GM19043 (cell line): ENCODE measurements at regions not wholly inside any gene's neighbourhood (a gene's known extent, or its start where the extent isn't known, plus 50 kb on each side); places are given as distances from the start of the nearest gene placed in this dataset.

Experiments
- ATAC-seq: cut with Tn5 transposase; IDR thresholded peaks from one replicate; pipeline ENCODE4 v1.9.1; 2021; ENCODE audit warnings: low read depth; ENCODE audit not compliant: unreplicated experiment

DNA sequence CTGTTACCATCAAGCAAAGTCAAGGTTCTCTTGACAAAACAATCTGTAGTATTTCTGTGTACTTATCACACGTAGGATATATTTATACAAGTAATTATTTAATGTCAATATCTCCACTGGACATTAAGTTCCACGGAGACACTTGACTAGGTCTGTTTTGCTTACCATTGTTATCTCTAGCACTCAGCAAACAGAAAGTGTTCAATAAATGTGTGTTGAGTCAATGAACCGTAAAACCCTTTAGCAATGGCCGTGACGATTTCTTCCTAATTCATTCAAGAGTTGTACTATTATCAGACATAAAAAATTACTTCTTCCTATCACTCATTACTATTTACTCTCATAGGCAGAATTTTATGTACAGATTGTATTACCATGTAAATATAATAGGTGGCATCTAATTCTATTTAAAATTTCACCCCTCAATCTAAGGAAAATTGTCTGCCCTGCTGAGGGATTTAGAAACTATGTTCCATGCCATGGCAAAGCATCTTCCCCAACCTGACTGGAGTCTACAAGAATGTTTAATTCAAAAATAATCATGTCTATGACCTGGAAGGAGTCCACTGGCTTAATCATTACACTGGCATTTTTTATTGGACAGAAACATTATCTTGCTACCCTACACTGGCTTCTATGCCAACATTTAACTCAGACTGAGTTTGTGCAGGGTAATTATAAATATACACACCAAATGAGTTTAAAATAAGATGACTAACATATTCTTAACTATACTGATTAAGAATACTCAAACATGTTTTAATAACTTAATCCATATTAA is 301.9 kb downstream of the ZEB2 start:
- ATAC-seq = no peak

DNA sequence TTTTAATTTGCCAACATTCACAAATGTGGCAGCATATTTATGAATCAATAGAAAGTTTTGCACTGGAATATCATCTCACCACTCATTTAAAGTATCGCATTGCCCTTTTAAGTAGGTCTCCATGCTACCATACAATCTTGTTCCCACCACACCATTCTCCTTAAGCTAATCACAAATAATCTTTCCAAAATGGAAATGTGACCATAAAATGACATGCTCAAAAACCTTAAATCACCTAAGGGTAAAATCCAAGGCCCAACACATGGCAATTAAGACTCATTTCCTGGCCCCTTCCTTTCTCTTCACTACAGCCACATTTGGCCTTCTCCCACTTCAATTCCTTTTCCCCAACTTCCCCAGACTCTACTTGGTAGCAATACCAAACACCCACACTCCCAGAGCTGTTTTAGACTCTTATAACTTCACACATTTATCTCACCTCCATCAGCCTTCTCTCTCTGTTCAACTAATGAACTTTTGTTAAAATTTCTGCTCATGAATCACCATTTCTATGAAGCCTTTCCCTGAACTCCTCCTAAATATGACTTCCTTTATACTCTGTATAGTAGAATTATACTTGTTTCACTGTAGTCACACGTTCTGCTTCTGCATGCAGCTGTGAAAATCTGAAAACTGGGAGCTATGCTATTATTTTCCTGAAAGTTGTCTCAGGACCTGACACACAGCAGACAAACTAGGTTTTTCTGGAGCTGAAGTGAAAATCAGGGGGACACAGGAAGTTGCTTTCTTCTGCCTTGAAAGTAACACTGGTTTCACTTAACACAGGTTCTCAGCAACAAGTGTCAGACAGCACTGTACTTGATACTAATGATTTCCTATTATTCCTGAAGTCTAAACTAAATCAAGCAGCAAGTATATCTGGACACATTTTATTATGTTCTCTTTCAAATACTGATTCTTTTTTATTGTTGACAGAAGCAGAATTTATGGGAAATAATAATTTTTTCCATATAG is 303.9 kb downstream of the ZEB2 start:
- ATAC-seq = peak; percentile 69

DNA sequence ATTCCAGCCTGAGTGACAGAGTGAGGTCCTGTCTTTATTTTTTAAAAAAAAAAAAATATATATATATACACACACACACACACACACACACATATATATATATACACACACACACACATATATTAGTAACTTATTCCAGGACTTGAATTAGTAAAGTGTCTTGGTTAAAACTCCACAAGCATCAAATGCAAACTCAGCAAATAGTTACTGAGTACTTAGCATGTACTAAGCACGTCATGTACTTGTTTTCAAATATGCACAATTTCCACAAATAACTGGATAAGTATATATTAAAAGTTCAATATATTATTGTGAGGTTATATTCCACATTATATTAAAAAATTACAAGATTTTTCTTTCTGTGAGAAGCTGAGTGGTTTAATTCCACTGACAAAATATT is 304.7 kb downstream of the ZEB2 start:
- ATAC-seq = no peak

DNA sequence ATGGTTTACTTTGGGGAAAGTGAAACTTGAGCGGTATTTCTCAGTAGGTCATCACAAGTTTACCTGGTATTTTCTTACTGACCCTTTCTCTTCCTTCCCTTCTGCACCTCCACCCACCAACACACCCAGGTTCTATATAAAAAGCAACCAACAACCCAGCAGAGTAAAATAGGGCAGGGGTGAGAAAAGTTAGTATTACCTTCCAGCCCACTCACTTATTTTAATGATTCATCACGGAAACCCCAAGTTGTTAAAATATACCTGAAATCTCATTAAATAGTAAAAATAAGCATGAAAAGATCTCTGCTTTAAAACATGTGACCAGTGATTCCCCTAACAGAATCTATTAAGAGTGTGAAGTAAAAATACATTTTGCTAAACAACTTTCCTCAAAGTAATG is 306.1 kb downstream of the ZEB2 start:
- peak; percentile 71 for ATAC-seq

DNA sequence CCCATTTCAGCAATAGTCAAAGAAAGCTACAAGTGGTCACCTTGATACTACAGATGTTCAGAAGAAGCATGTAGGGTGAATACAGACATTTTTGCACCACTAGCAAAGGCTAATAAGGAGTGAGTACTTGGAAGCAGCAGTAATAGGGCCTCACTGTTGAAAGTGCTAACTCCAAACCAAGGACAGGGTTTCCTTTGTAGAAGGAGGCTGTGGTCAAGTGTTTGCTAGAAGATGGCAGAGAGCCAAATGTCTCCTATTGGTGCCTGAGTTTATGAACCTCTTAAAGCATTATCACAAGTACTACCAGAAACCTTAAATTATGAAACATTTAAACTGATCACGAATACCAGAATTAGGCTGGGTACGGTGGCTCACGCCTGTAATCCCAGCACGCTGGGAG is 308.1 kb downstream of the ZEB2 start:
- no peak for ATAC-seq

DNA sequence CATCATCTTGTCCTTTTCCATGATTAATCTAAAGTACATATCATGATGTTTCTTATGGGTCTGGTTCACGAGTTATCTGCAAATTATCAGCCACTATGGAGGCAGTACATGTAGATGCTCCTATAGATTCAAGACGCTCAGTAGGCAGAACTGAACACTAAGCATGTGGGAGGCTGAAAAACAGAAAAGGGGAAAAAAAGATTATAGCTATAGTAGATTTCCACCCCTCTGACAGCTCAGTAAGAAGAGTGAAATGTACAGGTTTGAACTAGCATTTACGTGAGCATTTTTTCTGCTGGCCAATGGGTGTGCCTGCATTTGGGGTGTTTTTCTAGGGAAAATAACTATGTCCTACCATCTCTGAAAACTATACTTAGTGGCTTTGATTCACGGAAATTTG is 308.9 kb downstream of the ZEB2 start:
- no peak for ATAC-seq

DNA sequence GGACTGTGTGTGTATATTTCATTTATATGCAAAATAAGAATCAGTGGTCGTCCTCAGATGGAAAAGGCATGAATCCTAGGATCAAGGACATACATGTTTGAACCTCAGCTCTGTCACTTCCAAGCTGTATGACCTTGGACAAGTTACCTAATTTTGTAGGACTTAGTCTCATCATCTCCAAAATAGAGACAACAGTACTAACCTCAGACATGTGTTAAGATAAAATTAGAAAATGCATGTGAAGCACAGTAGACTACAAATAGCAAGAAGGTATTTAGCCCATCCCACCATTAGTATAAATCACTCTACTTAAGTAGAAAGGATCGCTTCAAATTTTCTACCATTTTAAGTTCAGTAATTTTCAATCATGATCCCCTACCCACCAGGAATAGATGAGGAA is 309.8 kb downstream of the ZEB2 start:
- no peak for ATAC-seq

DNA sequence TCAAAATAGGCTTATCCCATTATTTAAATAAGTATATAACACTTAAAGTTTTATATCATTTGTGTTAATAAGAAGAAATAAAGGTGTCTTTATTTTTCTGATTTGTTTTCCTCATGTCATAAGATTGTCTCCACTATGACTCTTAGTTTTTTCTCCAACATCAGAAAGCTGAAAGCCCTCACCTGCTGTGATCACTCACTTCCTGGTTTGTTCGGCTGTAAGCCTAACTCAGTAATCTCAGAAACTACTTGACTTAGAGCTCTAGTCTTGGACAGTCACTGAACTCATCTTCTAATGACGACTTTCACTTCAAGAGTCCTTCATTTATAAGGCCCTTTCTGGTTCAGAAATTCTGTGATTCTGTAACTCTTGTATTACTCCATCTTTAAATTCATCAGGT is 311.0 kb downstream of the ZEB2 start:
- no peak for ATAC-seq

DNA sequence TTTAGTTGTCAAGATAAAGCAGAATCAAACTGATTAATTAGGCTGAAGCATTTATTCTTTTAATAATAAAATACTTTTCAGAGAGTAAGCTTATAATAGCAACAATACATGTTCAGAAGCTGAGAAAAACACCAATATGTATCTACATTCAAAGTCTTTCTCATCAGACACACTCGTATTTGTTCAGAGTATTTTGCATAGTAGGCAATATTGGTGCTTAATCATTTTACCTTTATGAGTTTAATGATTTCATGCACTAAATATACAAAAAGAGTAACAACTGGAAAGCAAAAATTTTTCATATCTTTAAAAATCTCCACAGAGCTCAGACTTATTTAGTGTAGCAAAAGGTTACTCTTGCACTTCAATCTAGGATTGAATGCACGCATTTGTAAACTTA is 313.9 kb downstream of the ZEB2 start:
- ATAC-seq = no peak

DNA sequence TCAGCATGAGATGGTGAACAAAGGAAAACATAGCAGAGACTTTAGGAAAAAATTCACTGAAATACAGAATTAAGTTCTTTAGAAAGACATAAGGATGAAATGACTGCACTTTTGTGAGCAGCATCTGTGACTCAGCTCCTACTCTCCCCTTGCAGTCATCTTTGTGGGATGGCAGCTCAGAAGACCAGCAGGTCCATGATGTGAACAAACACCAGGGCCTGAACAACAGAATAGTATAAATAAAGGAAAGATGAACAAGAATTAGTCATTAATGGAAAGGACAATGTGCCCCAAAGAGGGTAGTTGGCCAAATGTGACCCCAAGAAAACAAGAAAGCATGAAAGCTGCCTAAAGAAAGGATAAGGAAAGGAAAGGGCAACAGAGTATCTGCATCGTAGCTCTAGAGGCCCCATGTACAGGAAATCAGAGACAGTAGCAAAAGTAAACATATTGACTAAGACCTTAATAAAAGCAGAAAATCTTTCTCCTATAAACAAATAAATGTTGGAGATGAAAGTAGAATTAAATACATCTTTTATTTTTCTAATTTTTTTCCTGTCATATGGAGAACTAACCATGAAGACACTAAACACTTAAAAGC is 318.0 kb downstream of the ZEB2 start:
- no peak for ATAC-seq

DNA sequence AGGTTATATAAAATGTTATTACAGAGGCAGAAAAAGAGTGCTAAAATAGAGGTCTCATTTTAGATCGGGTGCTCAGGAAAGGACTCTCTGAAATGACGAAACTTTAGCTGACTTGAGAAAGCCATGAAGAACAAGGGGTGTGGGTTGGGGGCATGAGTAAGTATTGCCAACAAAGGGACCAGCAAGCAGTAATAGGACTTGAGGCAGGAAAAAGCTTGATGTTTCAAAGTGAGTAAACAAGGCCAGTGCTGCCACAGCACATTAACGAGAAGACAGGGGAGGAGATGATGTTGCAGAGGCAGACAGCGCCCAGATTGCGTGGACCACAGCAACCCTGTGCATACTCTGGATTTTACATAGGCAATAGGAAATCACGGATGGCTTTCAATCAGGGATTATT is 318.8 kb downstream of the ZEB2 start:
- no peak for ATAC-seq

DNA sequence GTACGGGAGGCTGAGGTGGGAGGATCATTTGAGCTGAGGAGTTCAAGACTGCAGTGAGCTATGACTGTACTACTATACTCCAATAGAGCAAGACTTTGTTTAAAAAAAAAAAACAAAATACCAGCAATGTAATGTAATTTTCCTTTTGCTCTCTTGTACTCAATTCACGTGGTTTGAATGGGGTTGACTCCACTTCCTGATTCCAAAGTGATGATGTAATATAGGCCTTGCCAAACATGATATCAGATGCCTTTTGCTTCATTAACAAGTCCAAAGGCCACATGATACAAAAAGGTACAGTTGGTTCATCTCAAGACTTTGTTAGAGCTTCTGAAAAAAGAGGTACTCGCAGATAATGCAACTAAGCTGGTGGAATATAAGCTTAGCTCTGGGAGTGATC is 321.8 kb downstream of the ZEB2 start:
- no peak for ATAC-seq

DNA sequence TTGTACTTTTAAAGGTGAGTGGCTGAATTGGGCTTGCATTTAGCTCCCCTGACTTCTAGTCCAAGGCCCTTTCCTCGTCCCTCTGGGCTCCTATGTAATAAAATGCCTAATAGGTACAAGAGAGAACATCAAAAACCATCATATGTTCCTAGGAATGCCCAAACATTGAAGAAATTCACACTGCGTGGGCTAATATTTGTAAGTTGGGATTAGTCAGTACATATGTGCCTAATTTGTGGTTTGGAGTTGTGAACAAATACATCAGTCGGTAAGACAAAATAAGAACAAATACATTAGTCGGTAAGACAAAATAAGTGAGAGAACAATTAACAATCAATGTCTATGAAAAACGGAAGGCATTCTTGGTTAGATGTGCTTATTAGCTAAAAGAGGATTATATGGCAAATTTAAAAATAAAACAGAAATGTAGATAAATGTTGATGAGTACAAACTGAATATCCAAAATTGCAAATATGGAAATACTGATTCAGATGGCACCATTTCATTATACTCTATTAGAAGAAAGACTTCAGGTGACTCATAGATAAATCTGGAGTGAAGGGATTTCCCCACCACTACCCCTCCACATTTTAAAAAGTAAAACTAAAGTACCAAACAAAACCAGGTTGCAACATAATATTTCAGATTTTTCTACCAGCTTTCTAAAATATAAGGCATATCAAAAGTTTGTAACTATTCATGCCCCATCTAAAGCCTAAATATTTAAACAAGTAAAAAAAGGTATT is 325.4 kb downstream of the ZEB2 start:
- no peak for ATAC-seq

DNA sequence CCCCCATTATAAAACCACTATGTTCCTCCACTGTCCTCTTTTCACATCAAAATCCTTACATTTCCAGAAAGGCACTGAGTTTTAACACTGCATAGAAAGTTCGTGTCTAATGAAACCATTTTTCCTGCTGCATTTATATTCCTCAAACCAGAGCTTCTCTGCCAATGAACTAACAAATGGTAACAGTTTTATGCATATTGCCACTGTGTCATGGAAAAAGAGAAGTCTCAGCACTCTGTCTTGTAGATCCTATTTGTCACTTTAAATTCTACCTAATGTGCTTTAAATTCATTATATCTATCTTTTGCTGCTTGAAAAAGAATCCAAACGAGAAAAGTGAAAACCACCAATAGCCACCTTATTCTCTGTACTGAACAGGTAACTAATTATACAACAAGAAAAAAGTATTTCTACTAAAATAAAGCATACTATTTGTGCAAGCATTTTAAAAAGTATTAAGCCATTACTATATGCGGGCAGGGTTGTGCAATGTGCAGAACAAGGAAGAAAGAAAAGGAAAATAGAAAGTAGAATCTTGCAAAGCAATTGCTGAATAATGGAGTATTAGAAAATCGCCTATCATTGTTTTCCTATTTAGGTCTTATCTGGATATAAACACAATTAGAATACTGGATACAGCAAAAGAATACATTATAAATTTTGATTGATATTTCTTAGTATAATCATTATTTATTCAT is 328.9 kb downstream of the ZEB2 start:
- no peak for ATAC-seq

DNA sequence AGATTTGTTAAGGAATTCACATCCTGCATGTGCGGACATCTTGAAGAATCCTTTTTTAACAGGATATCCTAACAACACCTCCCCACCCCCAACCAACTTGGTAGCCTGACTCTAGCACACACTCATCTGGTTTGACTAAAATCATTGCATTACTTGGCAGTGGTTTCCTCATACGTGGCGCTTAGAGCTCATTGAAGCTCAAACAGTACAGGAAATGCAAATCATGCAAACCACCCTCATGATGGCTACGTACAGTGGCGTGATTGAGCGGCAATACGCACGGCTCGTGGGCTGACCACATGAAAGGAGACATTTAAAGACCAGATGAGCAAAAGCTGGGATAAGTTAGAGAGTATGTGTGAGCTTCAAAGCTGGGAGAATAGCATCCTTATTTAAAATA is 336.2 kb downstream of the ZEB2 start:
- ATAC-seq = peak; percentile 98

DNA sequence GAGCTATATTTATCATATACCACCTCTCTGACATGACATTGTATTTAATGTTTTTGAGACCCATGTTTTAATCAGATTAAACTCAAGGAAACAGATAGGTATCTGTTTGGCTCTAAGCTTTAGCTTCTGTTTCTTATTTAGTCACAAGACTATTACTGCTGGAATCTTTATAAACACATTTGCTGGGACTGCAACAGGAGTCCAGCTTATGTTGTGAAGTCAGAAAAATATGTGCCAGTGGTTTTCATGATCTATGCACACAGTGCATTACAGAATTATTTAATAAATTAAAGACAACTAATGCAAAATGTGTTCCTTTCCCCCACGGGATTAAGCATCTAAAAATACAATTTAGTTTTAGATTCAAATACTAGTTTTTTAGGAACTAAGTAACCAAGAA is 338.9 kb downstream of the ZEB2 start:
- no peak for ATAC-seq

DNA sequence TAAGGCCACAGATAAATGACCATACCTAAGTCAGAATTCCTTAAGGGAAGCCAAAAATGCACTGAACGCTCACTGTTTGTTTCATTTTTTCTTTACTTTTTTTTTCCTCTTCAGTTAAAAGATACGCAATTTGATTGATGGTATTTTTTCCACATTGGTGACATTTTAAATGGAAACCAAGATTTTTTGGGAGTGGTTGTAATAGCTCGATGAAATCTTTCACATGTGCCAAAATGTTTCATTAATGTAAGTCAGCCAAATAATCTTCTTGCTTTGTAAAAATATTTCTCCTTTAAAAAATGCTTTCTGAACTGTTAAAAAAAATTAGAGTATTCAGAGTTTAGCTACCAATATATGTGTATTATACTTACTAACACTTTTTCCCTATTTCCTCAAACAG is 339.8 kb downstream of the ZEB2 start:
- no peak for ATAC-seq

DNA sequence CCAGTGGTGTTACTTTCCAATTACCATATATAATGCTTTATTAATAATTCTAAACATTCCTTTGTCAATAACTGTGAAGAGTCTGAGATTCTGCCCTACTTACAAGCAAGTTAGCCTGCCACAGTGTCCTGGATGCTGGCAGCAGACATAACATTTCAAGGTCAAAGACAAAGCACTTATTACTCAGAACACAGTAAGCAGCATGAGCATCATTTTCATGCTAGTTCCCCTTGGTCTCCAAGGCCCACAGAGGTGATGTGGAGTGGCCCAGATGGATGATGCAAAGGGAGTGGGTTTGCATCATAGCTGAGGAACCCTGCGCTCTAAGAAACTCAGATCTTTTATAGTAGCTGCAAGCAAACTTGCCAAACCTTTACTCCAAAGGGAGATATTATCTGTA is 349.7 kb downstream of the ZEB2 start:
- ATAC-seq = no peak

DNA sequence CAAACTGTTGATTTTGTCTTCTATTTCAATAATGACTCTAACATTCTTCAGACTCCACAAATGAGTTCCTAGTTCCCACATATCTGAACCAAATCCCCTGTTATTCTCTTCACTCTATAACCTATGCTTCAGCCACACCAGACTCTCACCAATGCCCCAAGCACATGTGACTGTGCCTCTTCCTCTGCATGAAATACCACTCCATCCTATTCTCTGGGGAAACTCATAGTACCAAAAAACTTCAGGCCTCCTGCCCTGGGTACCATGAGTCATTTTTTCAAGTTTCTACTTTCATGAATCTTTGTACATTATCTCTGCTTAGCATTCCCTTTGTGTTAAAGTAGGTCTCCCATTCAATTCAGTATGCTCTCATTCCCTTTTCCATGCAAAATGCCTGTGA is 353.2 kb downstream of the ZEB2 start:
- no peak for ATAC-seq

DNA sequence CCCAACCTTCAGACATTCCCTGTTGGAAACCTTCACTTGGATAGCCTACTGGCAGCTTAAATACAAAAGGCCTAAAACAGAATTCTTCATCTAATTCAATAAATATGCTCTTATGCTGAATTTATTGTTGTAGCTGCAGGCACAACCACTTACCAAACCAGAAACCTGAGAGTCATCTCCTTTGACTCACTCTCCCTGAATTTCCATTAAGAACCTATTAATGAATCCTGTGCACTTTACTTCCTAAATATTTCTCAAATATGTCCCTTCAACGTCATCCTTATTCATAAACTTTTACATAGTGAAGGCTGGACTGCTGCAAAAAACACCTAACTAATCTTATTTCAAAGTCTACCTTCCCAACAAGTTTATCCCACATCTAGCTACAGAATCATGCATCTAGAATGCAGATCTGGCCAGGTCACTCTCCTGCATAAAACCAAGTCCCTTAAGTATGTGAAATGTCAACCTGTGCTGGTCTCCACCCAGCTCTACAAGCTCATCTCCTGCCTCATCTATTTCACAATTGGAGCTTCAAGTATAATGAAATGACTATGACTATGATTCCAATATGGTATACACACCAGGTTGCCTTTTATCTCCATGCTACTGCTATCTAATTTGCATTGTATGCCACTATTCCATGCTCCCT is 354.2 kb downstream of the ZEB2 start:
- no peak for ATAC-seq
